Karpas-422 (cell line): ENCODE measurements at regions not wholly inside any gene's neighbourhood (a gene's known extent, or its start where the extent isn't known, plus 50 kb on each side); places are given as distances from the start of the nearest gene placed in this dataset.

Experiments used
- DNase-seq: peaks from one replicate; pipeline ENCODE4 v3.0.0-alpha.2; 2015
- H2AFZ ChIP-seq: fragments of 200-600 bp; sonication (generic); 2 replicates; pipeline ENCODE4 v1.6.1; 2014; ENCODE audit warnings: antibody characterized with exemption, low read length, mixed read lengths
- H3K27ac ChIP-seq: fragments of 200-600 bp; sonication (generic); 2 replicates; pipeline ENCODE4 v1.5.1; 2014; ENCODE audit warnings: mild to moderate bottlenecking, low read length, moderate library complexity
- H3K27me3 ChIP-seq: fragments of 200-600 bp; sonication (generic); 2 replicates; pipeline ENCODE4 v1.6.1; 2014; ENCODE audit warnings: low read length, mixed read lengths
- H3K36me3 ChIP-seq: fragments of 200-600 bp; sonication (generic); 2 replicates; pipeline ENCODE4 v1.6.1; 2014; ENCODE audit warnings: low read length, mixed read lengths; ENCODE audit not compliant: insufficient read depth
- H3K4me1 ChIP-seq: fragments of 200-600 bp; sonication (generic); 2 replicates; pipeline ENCODE4 v1.6.1; 2014; ENCODE audit warnings: mild to moderate bottlenecking, low read length, mixed read lengths
- H3K4me2 ChIP-seq: fragments of 200-600 bp; sonication (generic); 2 replicates; pipeline ENCODE4 v1.6.1; 2014; ENCODE audit warnings: low read length, low read depth, mild to moderate bottlenecking; ENCODE audit not compliant: poor library complexity, severe bottlenecking
- H3K4me3 ChIP-seq: fragments of 200-600 bp; sonication (generic); 2 replicates; pipeline ENCODE4 v1.5.1; 2014; ENCODE audit warnings: mild to moderate bottlenecking, antibody characterized with exemption, low read length, mixed read lengths
- H3K79me2 ChIP-seq: fragments of 200-600 bp; sonication (generic); 2 replicates; pipeline ENCODE4 v1.6.1; 2014; ENCODE audit warnings: mild to moderate bottlenecking, low read length, mixed read lengths
- H3K9ac ChIP-seq: fragments of 200-600 bp; sonication (generic); 2 replicates; pipeline ENCODE4 v1.6.0; 2014; ENCODE audit warnings: low read length
- H3K9me2 ChIP-seq: fragments of 200-600 bp; sonication (generic), shearing (Covaris generic); replicated peaks from 2 replicates; pipeline ENCODE4 v1.6.0; 2014; ENCODE audit warnings: mild to moderate bottlenecking, low read length, moderate library complexity; ENCODE audit not compliant: insufficient read depth
- H3K9me3 ChIP-seq: fragments of 300-700, 200-600 bp; sonication (generic); 2 replicates; pipeline ENCODE4 v1.6.1; 2014; ENCODE audit warnings: low read length, mixed read lengths
- H4K20me1 ChIP-seq: fragments of 200-600 bp; sonication (generic); 2 replicates; pipeline ENCODE4 v1.6.1; 2014; ENCODE audit warnings: mild to moderate bottlenecking, antibody characterized with exemption, low read length, low read depth; ENCODE audit not compliant: insufficient read depth

DNA sequence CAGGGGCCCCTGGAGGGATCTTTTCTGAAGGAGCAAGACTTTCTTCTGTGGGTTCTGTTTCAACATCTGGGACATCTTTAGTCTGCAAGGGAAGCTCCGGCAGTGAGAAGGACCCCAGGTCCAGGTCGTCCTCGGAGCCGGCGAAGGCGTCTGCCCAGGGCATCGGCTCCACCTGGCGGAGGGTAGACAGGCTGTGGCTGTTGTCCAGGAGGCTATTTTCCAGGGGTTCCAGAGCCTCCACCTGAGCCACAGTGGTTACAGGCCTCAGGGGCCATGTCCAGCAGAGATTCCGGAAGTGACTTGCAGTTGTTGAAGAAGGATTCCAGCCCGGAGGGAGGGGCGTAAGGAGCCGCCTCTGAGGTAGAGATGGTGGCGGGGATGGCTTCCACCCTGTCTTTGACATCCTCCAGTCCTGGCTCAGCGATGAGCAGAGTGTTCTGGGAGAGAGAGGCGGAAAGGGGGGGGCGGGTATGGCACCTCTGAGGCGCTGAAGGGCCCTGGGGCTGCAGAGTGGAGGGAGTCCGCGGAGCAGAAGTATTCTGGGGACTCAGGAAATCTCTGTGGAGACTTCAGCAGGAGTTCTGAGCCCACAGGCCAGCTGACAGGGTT lies 891.3 kb upstream of the LRRTM1 start:
- no peaks in the 10 kb centered on the region for H3K79me2 ChIP-seq
- no peak overlapping the region for H3K4me3 ChIP-seq
- peaks cover 36% of the 10 kb centered on the region for H3K9me3 ChIP-seq

GRCh38 chr2:81195017-81195773 lies 890.6 kb upstream of the LRRTM1 start:
- no peak overlapping the region for H3K4me3 ChIP-seq
- H3K4me1 ChIP-seq, result no peaks in the 10 kb centered on the region
- H3K27ac ChIP-seq, result no peak overlapping the region
- H3K9ac ChIP-seq, result no peak overlapping the region
- H2AFZ ChIP-seq, result no peak overlapping the region
- no peaks in the 10 kb centered on the region for H4K20me1 ChIP-seq
- H3K9me3 ChIP-seq, result peaks cover 39% of the 10 kb centered on the region; the same call in 1 of the 2 replicates
- DNase-seq, result no peak
- H3K9me2 ChIP-seq, result no peaks in the 10 kb centered on the region
- no peaks in the 10 kb centered on the region for H3K36me3 ChIP-seq
- H3K79me2 ChIP-seq, result no peaks in the 10 kb centered on the region
- no peak overlapping the region for H3K4me2 ChIP-seq
- no peaks in the 10 kb centered on the region for H3K27me3 ChIP-seq

More for the DNA sequence above, 891.3 kb upstream of the LRRTM1 start:
- no peaks in the 10 kb centered on the region for H3K36me3 ChIP-seq
- H3K9ac ChIP-seq, result no peak overlapping the region
- no peak overlapping the region for H3K27ac ChIP-seq
- DNase-seq, result no peak
- no peaks in the 10 kb centered on the region for H3K4me1 ChIP-seq
- H2AFZ ChIP-seq, result no peak overlapping the region
- no peaks in the 10 kb centered on the region for H4K20me1 ChIP-seq
- H3K9me2 ChIP-seq, result no peaks in the 10 kb centered on the region
- H3K4me2 ChIP-seq, result no peak overlapping the region
- H3K27me3 ChIP-seq, result no peaks in the 10 kb centered on the region

- H3K4me1 ChIP-seq, result no peaks in the 10 kb centered on the region
- H2AFZ ChIP-seq, result no peak overlapping the region
- no peak overlapping the region for H3K4me2 ChIP-seq
- H3K27ac ChIP-seq, result no peak overlapping the region
- no peaks in the 10 kb centered on the region for H3K9me2 ChIP-seq
- no peak for DNase-seq
- no peak overlapping the region for H3K4me3 ChIP-seq
- no peak overlapping the region for H3K9ac ChIP-seq
- H3K36me3 ChIP-seq, result no peaks in the 10 kb centered on the region
- H3K27me3 ChIP-seq, result no peaks in the 10 kb centered on the region
- H4K20me1 ChIP-seq, result no peaks in the 10 kb centered on the region
- H3K9me3 ChIP-seq, result peaks cover 36% of the 10 kb centered on the region; the same call in 1 of the 2 replicates
- no peaks in the 10 kb centered on the region for H3K79me2 ChIP-seq
Observed at GRCh38 chr2:81194581-81194980, 890.0 kb upstream of the LRRTM1 start.

DNA sequence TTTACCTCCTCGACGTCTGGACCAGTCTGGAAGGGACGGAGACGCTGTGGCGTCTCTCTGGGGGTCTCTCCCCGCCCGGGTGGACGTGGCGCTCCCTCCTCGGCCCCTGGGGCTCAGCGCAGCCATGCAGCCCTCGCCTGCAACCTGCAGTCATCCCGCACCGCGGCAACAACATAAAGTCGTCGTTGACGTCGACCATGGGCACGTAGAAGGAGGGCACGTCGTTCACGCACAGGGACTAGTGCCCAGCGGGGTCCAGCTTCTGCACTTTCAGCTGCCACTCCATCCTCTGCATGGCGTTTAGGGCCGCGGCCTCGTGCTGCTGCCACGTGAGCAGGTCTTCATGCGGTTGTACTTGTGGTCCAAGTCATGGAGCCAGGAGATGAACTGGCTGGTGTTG lies 889.6 kb upstream of the LRRTM1 start:
- Histone ChIP-seq H3K4me2 (no peak overlapping the region), H3K4me1 (no peaks in the 10 kb centered on the region), H3K36me3 (no peaks in the 10 kb centered on the region), H3K9ac (no peak overlapping the region), H3K27ac (no peak overlapping the region), H3K27me3 (no peaks in the 10 kb centered on the region), H3K9me2 (no peaks in the 10 kb centered on the region), H2AFZ (no peak overlapping the region), H4K20me1 (no peaks in the 10 kb centered on the region), H3K9me3 (peaks cover 35% of the 10 kb centered on the region; the same call in 1 of the 2 replicates), H3K79me2 (no peaks in the 10 kb centered on the region), H3K4me3 (no peak overlapping the region)
- no peak for DNase-seq

- no peaks in the 10 kb centered on the region for H3K36me3 ChIP-seq
- H3K9me3 ChIP-seq, result peaks cover 47% of the 10 kb centered on the region
- no peak overlapping the region for H3K4me3 ChIP-seq
Observed at GRCh38 chr2:81181845-81182244, 877.3 kb upstream of the LRRTM1 start.

DNA sequence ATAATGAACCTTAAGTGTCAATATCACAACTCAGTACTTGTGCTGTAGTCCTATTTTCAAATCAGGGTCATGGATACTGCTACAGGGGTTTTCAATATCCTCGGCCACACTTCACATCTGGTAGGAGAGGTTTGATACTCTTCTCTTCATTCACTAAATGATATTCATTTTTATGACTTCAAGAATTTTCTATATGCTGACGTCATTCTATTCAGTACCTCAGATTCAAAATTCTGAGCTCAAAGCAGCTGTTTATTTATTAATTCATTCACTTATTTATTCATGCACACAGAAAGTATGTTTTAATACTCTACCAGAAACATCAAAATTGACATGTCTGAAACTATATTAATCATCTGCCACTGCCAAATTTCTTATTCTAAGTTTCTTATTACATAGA lies 866.9 kb upstream of the LRRTM1 start:
- no peak overlapping the region for H3K4me3 ChIP-seq
- H3K27me3 ChIP-seq, result no peaks in the 10 kb centered on the region
- H3K9me3 ChIP-seq, result peaks cover 38% of the 10 kb centered on the region
- H3K9me2 ChIP-seq, result no peaks in the 10 kb centered on the region
- H3K4me1 ChIP-seq, result no peaks in the 10 kb centered on the region
- H4K20me1 ChIP-seq, result no peaks in the 10 kb centered on the region
- no peak overlapping the region for H3K4me2 ChIP-seq
- H3K79me2 ChIP-seq, result no peaks in the 10 kb centered on the region
- no peaks in the 10 kb centered on the region for H3K36me3 ChIP-seq
- no peak for DNase-seq
- H2AFZ ChIP-seq, result no peak overlapping the region
- no peak overlapping the region for H3K9ac ChIP-seq
- no peak overlapping the region for H3K27ac ChIP-seq

More at GRCh38 chr2:81181845-81182244, 877.3 kb upstream of the LRRTM1 start:
- Histone ChIP-seq H2AFZ (no peak overlapping the region), H3K4me1 (no peaks in the 10 kb centered on the region), H3K27ac (no peak overlapping the region), H3K9me2 (no peaks in the 10 kb centered on the region), H3K4me2 (no peak overlapping the region), H4K20me1 (no peaks in the 10 kb centered on the region), H3K79me2 (no peaks in the 10 kb centered on the region), H3K27me3 (no peaks in the 10 kb centered on the region), H3K9ac (no peak overlapping the region)
- no peak for DNase-seq

DNA sequence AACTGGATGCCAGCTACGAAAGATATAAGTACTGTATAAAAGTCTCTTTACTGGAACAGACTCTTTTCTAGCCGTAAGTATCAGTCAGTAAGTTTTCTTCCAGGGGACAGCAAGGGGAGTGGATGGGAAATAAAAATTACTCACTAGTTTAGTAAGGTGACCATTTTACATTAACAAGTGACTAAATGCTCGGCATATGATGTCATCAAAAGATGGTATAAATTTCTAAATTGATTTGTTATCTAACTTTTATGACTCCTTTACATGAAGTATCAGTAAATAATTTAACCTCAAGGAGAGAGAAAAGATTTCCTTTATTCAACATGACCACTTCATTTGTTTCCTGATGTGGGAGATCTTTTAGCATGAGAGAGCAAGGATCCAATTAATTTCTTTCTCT lies 859.0 kb upstream of the LRRTM1 start:
- Histone ChIP-seq H2AFZ (no peak overlapping the region), H3K27ac (no peak overlapping the region), H3K4me2 (no peak overlapping the region), H3K9me3 (peaks cover 64% of the 10 kb centered on the region), H3K27me3 (no peaks in the 10 kb centered on the region), H3K9ac (no peak overlapping the region), H3K9me2 (no peaks in the 10 kb centered on the region), H4K20me1 (no peaks in the 10 kb centered on the region), H3K4me1 (no peaks in the 10 kb centered on the region), H3K4me3 (no peak overlapping the region), H3K79me2 (no peaks in the 10 kb centered on the region), H3K36me3 (no peaks in the 10 kb centered on the region)
- no peak for DNase-seq

- Histone ChIP-seq H3K79me2 (no peaks in the 10 kb centered on the region), H2AFZ (no peak overlapping the region), H3K4me3 (no peak overlapping the region), H3K36me3 (no peaks in the 10 kb centered on the region), H3K27ac (no peak overlapping the region), H3K9me2 (no peaks in the 10 kb centered on the region), H3K4me2 (no peak overlapping the region), H4K20me1 (no peaks in the 10 kb centered on the region), H3K9ac (no peak overlapping the region), H3K27me3 (no peaks in the 10 kb centered on the region), H3K9me3 (peaks cover 60% of the 10 kb centered on the region), H3K4me1 (no peaks in the 10 kb centered on the region)
- DNase-seq, result no peak
Observed at GRCh38 chr2:81158505-81158904, 854.0 kb upstream of the LRRTM1 start.
